Natural killer cell (primary cell): ENCODE measurements at regions not wholly inside any gene's neighbourhood (a gene's known extent, or its start where the extent isn't known, plus 50 kb on each side); places are given as distances from the start of the nearest gene placed in this dataset.

Experiments
- ATAC-seq, 3 donors: fragments of 150-1000 bp in 2 of 3; fragments of 200-7000 bp in 1 of 3; cut with Tn5 transposase; 1 replicate in 1 of 3; 2 replicates in 2 of 3; pipeline ENCODE4 v1.10.0; 2021; ENCODE audit warnings: mild to moderate bottlenecking in 2 of 3, moderate library complexity in 2 of 3
- DNase-seq, 2 donors: peaks; one replicate each; pipeline versions ENCODE4 v3.0.0 to v3.0.0-alpha.2; 2013 to 2021; ENCODE audit warnings: mixed read lengths in 1 of 2
- H3K27ac ChIP-seq: one replicate; pipeline ENCODE4 v1.5.1; 2013; ENCODE audit warnings: mild to moderate bottlenecking, low read length
- H3K27me3 ChIP-seq: one replicate; pipeline ENCODE4 v1.6.1; 2013; ENCODE audit warnings: low read length; ENCODE audit not compliant: control insufficient read depth, insufficient read depth
- H3K36me3 ChIP-seq: one replicate; pipeline ENCODE4 v1.6.1; 2013; ENCODE audit warnings: low read length; ENCODE audit not compliant: control insufficient read depth, insufficient read depth
- H3K4me1 ChIP-seq: one replicate; pipeline ENCODE4 v1.6.1; 2013; ENCODE audit warnings: low read length; ENCODE audit not compliant: control insufficient read depth, insufficient read depth
- H3K4me3 ChIP-seq: one replicate; pipeline ENCODE4 v1.5.1; 2013; ENCODE audit warnings: low read length
- H3K9me3 ChIP-seq: one replicate; pipeline ENCODE4 v1.6.1; 2013; ENCODE audit warnings: low read length; ENCODE audit not compliant: control insufficient read depth, insufficient read depth
- H3K27ac Mint-ChIP-seq, 2 donors: one replicate each; pipeline ENCODE4 v1.8.0; 2022; ENCODE audit warnings: mild to moderate bottlenecking in 2 of 2, mixed read lengths in 2 of 2, moderate library complexity in 1 of 2
- H3K27me3 Mint-ChIP-seq, 2 donors: one replicate each; pipeline ENCODE4 v1.8.0; 2022; ENCODE audit warnings: low read depth in 2 of 2, mixed read lengths in 2 of 2
- H3K36me3 Mint-ChIP-seq: one replicate; pipeline ENCODE4 v1.8.0; 2022; ENCODE audit warnings: mixed read lengths
- H3K4me1 Mint-ChIP-seq, 2 donors: one replicate each; pipeline ENCODE4 v1.8.0; 2022; ENCODE audit warnings: mixed read lengths in 2 of 2
- H3K4me3 Mint-ChIP-seq: one replicate; pipeline ENCODE4 v1.8.0; 2022; ENCODE audit warnings: mild to moderate bottlenecking, moderate library complexity, mixed read lengths
- H3K9me3 Mint-ChIP-seq, 2 donors: one replicate each; pipeline ENCODE4 v1.8.0; 2022; ENCODE audit warnings: mixed read lengths in 2 of 2
- WGBS: methylation state at CpG from one replicate; pipeline ENCODE4 v1.1.7; 2013; ENCODE audit warnings: missing lambda C conversion rate; ENCODE audit not compliant: insufficient coverage; 5-methylcytosine and 5-hydroxymethylcytosine counted together
- intact Hi-C: fragments of 100-400 bp; cut with micrococcal nuclease; formaldehyde crosslinking; loops from one replicate; pipeline ENCODE4 v1.14.2; 2022
- TF ChIP-seq, protein P1 (sequence below): fragments of 200-600 bp; IDR thresholded peaks from one replicate; pipeline ENCODE4 v1.8.0; 2022; ENCODE audit warnings: antibody characterized with exemption

DNA sequence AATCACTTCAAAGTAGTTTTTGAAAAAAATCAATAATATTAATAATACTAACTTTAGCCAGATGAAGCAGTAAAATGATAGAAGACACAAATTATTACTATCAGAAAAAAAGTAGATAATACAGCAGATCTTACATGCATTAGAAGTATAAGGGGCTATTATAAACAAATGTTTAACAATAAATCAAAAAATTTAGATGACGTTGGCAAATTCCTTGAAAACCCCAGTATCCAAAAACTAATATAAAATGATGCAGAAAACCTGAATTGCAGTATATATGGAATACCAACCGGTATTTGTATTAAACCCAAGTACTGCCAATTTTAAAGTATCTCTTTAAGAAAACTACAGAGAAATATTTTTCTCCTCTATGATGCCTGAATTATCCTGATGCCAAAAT, 573.3 kb upstream of the CTNND2 start:
- H3K9me3 Mint-ChIP-seq, result peaks cover 6 to 14% of the 10 kb centered on the region in 2 donors
- Histone ChIP-seq H3K27me3 (no peaks in the 10 kb centered on the region), H3K4me1 (no peaks in the 10 kb centered on the region), H3K36me3 (no peaks in the 10 kb centered on the region), H3K27ac (no peak overlapping the region), H3K4me3 (no peak overlapping the region), H3K9me3 (no peaks in the 10 kb centered on the region)
- H3K27me3 Mint-ChIP-seq, result no peaks in the 10 kb centered on the region
- DNase-seq (no peak), ATAC-seq (no peak)
- no CpG with 5 or more reads among the region's 2 CpGs for WGBS
- no peaks in the 10 kb centered on the region for H3K4me1 Mint-ChIP-seq
- no peak overlapping the region for H3K27ac Mint-ChIP-seq
- TF ChIP-seq, protein P1, sequence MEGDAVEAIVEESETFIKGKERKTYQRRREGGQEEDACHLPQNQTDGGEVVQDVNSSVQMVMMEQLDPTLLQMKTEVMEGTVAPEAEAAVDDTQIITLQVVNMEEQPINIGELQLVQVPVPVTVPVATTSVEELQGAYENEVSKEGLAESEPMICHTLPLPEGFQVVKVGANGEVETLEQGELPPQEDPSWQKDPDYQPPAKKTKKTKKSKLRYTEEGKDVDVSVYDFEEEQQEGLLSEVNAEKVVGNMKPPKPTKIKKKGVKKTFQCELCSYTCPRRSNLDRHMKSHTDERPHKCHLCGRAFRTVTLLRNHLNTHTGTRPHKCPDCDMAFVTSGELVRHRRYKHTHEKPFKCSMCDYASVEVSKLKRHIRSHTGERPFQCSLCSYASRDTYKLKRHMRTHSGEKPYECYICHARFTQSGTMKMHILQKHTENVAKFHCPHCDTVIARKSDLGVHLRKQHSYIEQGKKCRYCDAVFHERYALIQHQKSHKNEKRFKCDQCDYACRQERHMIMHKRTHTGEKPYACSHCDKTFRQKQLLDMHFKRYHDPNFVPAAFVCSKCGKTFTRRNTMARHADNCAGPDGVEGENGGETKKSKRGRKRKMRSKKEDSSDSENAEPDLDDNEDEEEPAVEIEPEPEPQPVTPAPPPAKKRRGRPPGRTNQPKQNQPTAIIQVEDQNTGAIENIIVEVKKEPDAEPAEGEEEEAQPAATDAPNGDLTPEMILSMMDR, result no peak
- no peak overlapping the region for H3K4me3 Mint-ChIP-seq
- intact Hi-C loops, result no loop called here
- H3K36me3 Mint-ChIP-seq, result no peaks in the 10 kb centered on the region

DNA sequence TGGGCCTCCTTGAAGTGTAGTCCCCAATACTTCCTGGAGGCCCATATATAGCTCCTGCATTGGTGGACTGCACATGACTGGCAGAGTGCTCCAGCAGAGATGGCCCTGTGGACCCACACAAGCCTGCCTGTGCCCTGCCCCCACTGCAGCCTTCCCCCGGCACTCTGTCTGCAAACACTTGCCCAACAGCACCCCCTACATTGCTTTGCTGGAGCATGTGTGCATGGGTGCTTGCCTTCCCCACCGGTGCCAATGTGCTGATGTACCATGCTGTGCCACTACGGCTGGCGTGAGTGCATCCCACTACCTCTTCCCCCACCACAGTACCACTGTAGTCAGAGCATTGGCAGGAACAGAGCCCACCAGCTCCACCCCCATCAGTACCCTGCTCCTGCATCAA, 563.6 kb upstream of the CTNND2 start:
- Mint-ChIP-seq H3K27me3 (no peaks in the 10 kb centered on the region), H3K27ac (no peak overlapping the region), H3K9me3 (peaks cover 25 to 32% of the 10 kb centered on the region in 2 donors), H3K36me3 (peaks cover 9% of the 10 kb centered on the region), H3K4me3 (no peak overlapping the region), H3K4me1 (no peaks in the 10 kb centered on the region)
- intact Hi-C loops, result no loop called here
- H3K9me3 ChIP-seq, result no peaks in the 10 kb centered on the region
- no peaks in the 10 kb centered on the region for H3K4me1 ChIP-seq
- no peak overlapping the region for H3K27ac ChIP-seq
- H3K27me3 ChIP-seq, result no peaks in the 10 kb centered on the region
- TF ChIP-seq, protein P1, result no peak
- 95% methylated on average over 4 of the region's 4 CpGs for WGBS
- no peaks in the 10 kb centered on the region for H3K36me3 ChIP-seq
- no peak for ATAC-seq
- H3K4me3 ChIP-seq, result no peak overlapping the region
- no peak for DNase-seq

DNA sequence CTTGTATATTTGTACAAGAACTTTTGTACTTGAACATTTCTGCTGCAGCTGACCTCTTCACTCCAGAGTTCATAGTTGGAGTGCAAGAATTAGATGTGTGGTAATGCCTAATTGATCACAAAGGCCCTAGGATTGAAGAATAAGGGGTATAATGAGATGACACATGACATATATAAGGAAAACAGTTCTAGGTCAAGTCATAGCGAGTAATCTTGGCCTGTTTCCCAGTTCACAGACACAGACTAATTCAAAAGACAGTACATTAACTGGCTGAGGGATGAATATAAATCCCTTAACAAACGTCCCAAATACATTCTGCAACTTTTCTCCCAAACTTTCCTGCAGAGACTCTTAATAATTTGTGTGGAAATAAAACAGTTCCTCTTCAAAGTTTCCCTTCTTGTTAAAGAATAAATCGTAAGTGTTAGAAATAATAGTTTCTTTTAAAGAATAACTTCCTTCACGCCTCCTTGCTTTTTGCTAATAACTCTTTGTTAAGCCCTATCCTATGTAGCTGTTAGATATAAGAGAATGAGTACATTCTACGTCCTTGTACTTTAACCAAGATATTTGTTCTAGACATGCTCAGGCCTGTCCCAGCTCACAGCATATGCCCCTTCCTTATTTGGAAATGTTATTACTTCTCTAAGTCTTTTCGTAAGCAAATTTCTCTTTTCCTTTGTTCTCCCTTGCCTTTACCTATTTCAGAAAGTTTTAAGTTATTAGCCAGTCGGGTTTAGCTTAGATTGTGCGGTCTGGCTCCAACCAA, 556.4 kb upstream of the CTNND2 start:
- Mint-ChIP-seq H3K27me3 (no peaks in the 10 kb centered on the region), H3K36me3 (peaks cover 7% of the 10 kb centered on the region), H3K4me3 (no peak overlapping the region), H3K27ac (no peak overlapping the region), H3K9me3 (peaks cover 11 to 21% of the 10 kb centered on the region in 2 donors), H3K4me1 (no peaks in the 10 kb centered on the region)
- ATAC-seq (no peak), DNase-seq (no peak)
- intact Hi-C loops, result no loop called here
- Histone ChIP-seq H3K4me3 (no peak overlapping the region), H3K4me1 (no peaks in the 10 kb centered on the region), H3K27me3 (no peaks in the 10 kb centered on the region), H3K27ac (no peak overlapping the region), H3K9me3 (peaks cover 3% of the 10 kb centered on the region), H3K36me3 (no peaks in the 10 kb centered on the region)
- WGBS, result 89% methylated on average over 4 of the region's 8 CpGs
- TF ChIP-seq, protein P1, result no peak

DNA sequence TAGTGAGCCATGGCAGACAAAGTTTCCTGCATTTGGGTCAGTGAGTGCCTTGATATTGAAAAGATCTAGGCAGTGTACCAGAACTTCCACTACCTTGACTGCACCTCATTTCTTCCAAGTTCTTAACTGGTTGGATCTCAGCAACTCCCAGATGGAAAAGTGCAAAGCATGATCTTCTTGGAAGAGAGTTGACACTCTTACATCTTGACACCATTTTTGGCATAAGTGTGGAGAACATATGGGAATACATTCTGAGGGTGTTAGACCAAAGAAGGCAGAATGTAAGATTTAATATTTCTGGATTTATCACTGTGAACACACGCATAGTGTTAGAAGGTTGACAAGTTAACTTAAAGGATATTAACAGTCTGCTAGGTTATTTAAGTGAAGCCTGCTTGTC, 555.1 kb upstream of the CTNND2 start:
- H3K36me3 Mint-ChIP-seq, result peaks cover 7% of the 10 kb centered on the region
- Histone ChIP-seq H3K27ac (no peak overlapping the region), H3K4me3 (no peak overlapping the region), H3K4me1 (no peaks in the 10 kb centered on the region), H3K27me3 (no peaks in the 10 kb centered on the region), H3K36me3 (no peaks in the 10 kb centered on the region), H3K9me3 (peaks cover 3% of the 10 kb centered on the region)
- DNase-seq, result no peak
- H3K27me3 Mint-ChIP-seq, result no peaks in the 10 kb centered on the region
- TF ChIP-seq, protein P1, result no peak
- no peak for ATAC-seq
- WGBS, result 100% methylated on average over 1 of the region's 1 CpG
- H3K9me3 Mint-ChIP-seq, result peaks cover 9 to 17% of the 10 kb centered on the region in 2 donors
- no peak overlapping the region for H3K4me3 Mint-ChIP-seq
- intact Hi-C loops, result no loop called here
- H3K27ac Mint-ChIP-seq, result no peak overlapping the region
- no peaks in the 10 kb centered on the region for H3K4me1 Mint-ChIP-seq
